ENCODE measurements at regions not wholly inside any gene's neighbourhood (a gene's known extent, or its start where the extent isn't known, plus 50 kb on each side); places are given as distances from the start of the nearest gene placed in this dataset.
"Not testable (repeated sequence)": the region's sequence is repeated elsewhere in the genome, so short reads cannot be mapped to it uniquely, and the experiment has no call there.

DNA sequence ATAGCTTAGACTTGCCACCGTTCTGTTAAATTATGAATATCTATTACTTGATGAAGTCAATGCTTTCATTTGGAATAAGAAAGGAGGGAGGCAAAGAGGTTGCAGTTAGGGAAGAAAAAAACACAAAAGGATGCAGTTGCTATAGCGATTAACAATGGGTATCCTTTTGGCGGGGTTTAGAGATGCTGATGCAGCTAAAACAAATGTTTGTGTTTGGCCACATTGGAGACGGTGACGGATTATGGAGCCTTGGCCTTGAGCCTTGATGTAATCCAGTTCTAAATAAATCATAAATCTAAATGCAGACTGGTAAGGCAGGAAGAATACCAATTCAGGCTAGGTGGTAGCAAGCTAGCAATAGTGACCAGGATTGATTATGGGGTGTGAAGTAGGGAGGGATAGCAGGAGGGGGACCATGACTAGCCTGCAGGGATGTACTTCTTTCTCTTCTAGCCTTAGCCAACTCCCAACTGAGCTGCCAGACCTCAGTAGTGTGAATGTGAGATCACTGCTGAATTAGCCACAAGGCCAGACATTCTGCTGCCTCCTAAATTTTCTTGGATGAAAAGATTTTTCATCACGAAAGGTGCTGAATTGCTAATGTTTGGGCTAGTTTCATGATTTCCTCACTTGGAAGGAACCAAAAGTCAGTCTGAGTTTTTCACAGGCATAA, 160.3 kb downstream of the TLR4 start:
- no peak for DNase-seq

DNA sequence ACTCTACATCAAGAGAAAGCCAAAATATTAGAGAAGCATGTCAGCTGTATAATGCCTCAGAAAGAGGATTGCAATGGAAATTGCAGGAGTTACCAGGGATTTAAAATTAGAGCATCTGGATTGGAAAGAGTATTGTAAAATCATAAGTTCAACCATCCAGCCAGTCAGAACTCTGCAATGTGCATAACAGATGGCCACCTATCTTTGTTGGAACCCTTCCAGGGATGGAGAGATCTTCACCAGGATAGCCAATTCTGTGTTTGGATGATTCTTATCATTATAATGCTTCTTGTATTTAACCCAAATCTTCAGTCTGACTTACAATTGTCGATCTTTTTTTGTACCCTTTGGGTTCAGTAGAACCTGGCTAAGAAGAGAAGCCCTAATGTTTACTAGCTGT, 164.4 kb downstream of the TLR4 start:
- no peak for DNase-seq

DNA sequence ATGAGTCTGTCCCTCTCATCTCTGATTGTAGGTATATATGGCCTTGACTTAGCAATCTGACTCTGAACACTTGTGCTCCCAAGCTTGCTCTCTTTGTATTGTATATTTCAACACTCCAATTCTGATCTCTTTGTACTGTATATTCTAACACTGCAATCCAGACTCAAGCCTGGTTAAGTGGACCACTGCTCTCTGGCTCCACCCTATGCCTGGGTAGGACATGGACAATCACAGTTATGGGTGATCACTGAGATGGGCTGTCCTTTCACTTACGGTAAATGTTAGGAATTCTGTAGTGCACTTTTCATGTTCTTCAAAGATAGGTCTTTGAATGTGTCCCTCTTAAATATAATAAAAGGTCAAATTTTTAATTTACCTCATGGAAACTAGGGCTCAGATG, 165.1 kb downstream of the TLR4 start:
- DNase-seq, result no peak

DNA sequence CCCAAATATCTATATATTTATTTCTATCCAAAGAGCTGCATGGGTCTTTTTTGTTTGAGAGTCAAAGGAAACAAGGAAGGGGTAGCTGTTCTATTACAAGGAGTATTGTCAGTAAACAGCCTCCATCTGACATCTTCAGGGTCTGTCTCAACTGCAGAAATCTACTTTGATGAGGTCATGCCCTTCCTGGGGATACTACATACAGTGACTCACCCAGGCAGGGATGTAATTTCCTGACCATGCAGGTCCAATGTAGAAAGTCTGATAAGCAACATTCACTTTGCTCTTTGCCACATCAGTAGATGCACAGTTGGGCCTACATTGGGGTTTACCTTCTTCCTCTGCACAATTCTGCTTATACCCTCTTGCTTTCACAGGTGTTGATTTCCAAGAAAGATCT, 165.5 kb downstream of the TLR4 start:
- no peak for DNase-seq

DNA sequence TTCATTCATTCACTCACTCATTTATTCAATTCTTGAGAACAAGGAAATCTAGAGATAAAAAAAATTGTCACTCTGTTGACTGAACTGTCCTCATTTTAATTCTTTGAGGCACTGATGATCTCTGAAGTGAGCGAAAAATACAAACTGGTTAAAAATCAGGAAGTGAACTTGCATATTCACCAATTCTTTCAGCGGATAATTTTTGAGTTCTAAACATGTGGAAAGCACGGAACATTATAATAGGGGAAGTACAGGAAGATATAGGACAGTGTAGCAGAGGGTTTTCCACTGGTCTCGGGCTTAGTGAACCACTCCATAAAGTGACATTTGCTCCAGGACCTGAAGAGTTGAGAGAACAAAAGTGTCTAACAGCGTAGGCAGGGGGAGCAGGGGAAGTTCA, 169.5 kb downstream of the TLR4 start:
- DNase-seq, result no peak

DNA sequence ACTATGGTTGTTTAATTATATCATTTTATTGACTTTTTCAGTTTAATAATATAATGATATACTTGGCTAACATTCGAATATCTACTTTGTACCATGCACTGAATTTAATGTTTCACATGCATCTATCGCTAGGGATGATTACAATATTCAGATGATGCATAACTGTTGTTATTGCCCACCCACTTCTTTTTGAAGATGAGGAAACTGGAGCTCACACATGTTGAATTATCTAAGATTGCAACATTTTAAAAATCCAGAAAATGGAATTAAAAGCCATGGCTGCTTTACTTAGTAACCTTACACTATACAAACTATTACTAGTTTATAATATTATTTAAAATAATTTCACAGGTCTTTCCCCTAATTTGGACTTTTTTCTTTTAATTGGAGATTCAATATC, 171.7 kb downstream of the TLR4 start:
- DNase-seq, result no peak

DNA sequence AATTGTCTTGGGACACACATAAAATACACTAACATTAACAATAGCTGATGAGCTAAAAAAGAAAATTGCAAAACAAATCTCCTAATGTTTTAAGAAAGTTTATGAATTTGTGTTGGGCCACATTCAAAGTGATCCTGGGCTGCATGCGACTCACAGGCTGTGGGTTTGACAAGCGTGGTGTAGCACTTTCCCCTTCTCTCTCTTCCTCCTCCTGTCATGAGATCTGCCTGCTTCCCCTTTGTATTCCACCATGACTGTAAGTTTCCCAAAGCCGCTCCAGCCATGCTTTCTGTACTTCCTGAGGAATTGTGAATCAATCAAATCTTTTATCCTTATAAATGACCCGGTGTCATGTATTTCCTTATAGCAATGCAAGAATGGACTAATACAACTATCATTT, 178.0 kb downstream of the TLR4 start:
- DNase-seq, result no peak

DNA sequence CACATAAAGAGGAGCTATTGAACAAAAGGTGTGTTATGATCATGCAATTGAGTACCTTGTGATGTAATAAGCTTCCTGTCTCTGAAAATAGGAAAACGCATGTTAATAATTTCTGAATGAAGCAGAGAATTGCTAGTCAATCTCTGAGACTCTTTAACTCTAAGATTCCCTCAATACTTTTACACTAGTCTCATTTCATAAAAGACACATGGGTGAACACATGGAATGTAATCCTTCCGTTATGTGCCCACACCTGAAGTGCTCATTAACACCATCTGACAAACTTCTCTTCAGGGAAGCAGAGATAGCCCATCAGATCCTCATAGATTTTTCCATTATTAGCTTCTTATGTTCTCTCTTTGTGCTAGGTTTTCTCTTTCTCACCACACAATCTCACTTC, 182.4 kb downstream of the TLR4 start:
- DNase-seq, result no peak

DNA sequence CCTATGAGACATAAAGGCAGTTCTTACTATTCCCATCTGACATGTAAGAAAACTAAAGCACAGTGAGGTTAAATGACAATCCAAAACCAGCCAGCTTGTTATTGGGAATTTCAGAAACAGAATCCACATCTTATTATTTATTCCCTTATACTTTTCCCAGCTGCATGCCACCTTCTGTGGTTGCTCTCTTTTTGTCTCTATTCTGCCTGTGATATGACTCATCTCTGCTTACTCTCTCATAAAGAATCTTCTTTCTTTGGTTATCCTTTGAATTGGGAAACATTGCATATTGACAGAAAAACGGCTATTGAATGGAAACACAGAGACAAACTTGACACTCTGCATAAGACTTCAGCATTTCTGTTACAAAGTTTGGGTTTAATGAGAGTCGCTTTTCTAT, 183.2 kb downstream of the TLR4 start:
- no peak for DNase-seq

DNA sequence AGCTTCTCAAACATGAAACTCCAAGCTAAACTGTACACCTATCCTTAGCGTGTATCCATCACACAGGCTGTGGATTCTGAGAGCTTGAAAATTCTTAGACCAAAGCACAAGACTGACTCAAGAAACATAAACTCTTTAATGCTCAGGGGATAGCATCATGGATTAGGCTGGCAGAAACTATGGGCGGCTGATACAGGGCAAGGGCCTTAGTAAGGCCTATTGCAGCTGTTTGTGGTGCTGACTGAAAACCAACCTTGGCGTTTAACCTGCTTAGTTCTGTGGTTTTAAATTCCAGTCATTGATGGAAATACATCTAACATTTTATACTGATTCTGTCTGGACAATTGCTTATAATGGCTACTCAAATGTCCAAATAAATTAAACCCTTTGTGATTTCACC, 183.7 kb downstream of the TLR4 start:
- no peak for DNase-seq

DNA sequence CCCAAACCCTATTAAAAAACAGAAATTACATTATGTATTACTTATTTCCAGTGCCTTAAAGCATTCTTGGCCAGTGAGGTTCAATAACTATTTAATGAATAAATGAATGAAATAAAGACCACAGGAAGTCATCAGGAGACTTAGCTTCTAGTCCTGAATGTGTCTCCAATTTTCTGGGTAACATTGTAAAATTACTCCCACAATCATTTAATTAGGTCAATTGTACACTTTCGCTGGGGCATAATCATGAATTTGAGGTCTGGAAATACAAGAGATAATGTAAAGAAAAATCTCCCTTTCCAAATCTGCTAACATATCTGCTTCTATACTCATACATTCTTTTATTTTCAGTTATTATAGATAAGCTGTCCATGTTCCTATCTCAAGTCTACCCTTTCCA, 199.2 kb downstream of the TLR4 start:
- no peak for DNase-seq

DNA sequence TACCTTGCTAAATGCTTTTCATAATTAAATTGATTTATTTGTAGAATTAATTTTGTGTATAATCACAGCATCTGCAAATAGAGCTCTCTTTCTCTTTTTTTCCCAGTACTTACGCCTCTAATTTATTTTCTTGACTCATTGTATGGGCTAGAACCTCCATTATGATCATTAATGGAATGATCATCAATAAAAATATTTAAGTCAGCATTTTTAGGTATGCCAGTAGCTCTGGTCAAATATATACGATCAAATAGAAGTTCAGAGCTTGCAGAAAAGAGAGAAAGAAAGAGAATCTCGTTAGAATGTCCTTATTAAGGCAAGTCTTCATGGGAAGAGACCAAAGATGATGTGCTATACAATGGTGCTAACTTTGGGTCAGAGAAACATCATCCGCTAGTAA, 202.6 kb downstream of the TLR4 start:
- DNase-seq, result no peak

DNA sequence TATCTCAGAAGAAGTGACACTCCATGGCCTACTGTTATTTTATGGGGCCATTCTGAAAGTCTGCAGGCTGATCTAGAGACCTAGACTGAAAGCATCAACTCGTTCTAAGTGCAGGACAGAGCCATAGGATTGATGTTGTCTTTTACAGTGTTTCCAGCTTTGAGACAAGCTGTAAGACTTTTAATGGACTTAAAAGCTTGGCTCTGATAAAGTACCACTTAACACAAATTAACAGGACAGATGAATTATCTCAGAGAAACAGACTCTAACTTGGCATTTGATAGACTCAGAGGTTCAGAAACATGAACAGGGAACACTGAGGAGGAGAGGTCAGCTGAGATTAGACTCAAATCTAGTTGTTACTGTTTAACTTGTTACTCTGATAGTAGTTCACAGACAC, 203.2 kb downstream of the TLR4 start:
- no peak for DNase-seq

DNA sequence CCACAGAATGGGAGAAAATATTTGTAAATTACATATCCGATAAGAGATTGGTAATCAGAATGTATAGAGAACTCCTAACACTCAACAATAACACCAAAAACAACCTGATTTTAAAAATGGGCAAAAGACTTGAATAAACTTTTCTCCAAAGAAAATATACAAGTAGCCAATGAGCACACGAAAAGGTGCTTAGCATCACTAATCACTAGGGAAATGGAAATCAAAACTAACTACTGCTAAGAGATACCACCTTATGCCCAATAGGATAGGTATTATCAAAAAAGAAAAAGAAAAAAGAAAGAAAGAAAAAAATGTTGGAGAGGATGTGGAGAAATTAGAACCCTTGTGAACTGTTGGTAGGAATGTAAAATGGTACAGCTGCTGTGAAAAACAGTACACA, 212.1 kb downstream of the TLR4 start:
- DNase-seq, result no peak

DNA sequence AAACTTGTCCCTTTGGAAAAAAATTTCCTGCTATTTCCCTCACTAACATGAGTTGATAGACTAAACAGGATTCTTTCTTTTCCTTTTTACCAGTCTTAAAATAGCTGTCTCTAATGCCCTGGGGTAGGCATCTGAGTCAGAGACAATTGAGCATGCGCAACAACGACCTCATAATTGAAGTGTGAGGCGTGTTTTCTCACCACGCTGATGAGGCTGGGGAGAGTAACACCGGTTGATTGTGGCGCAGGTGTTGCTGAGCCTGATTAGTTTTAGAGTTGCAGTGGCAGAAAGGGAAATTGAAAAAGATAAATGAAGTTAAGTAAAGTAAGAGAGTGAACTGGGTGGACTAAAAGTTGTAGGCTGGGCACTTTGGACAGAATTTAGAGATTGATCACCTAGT, 213.7 kb downstream of the TLR4 start:
- no peak for DNase-seq

DNA sequence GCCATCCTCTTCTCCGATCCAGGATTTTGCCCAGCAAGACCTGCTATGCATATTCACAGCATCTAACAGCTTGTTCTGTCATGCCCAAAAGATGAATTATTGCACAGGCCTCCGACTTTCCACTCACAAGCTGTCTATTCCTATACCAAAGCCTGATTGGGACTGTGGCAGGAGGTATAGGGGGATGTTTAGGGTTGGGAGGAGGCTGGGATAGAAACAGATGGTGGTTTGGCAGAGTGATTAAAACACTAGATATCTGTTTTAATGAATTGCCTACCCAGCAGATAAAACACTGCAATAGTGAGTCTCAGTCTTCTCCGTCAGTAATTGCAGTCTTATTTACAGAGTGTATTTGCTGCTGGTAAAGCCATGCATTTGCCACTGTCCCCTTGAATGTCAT, 215.3 kb downstream of the TLR4 start:
- DNase-seq, result no peak

DNA sequence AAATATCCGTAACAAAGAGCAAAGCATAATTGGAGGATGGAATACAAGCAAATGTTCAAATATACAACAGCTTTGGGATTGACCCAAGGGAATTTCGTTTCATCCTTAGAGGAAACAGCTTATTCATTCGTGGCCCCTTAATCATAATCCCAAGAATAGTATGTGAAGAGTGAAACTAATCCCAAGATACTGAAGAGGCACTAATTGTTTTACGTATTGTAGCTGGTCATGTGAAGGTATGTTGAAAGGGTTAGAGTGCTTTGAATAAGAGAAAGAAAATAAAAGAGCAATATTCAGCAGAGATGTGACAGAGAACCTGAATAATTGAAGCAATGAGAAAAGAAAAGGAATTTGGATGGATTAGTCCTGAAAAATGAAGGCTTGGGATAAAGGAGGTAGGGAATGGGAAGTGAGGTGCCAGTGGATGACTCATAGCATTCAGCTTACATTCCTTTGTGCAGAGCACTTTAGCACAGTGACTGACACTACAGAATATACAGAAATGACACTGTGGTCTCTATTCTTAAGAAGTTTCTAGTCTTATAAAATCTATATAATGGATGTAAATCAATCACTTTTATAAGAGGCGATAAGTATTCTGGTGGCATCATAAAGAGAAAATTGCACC, 221.9 kb downstream of the TLR4 start:
- DNase-seq, result no peak

DNA sequence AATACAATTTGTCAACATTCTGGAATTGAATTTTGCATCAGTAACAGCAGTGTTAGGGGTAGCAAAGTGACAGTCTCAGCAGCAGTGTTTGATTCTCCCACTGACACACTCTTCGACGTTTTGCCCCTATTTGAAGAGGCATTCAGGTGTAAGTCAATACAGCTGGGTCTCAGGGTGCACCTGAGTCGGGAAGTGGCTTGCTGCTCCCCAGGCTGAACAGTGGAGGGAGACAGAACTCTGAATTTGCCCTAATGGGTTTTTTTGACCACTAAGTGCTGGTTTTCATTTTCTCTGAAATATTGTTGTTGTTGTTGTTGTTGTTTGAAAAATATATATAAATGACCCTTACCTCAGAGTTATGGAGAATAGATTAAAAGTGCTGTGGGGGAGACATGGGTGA, 223.2 kb downstream of the TLR4 start:
- DNase-seq, result no peak

DNA sequence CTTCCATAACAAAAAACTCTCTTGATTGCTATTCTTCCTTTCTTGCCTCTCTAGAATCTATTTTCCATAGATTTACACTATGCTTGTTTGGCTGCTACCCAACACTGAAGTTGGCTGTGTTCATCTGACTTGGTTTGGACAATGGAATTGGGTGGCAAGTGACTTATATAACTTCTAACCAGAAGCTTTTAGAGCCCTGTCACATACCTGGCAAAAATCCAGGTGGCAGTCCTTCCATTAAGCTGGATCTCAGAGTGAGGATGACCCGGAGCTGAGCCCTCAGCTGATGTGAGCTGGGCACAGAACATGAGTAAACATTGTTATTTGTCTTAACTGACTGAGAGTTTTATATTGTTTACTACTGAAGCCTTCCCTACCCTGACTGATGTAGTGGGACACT, 225.7 kb downstream of the TLR4 start:
- DNase-seq, result no peak

DNA sequence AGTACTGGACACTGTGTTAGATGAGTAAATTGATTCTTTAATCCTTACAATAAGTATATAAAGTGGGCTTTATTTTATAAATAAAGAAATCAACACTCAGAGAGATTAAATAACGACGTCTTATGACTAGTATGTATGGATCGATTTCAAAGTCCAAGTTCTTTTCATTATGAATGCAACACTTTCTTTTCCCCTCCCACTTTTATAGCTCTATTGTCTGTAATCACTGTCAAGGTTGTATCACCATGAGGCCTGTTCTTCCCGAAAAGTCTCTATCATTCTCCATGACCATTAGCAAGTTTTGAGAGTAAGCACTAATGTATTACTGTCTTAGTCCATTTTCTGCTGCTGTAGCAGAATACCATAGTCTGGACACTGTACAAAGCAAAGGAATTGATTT, 228.4 kb downstream of the TLR4 start:
- no peak for DNase-seq

DNA sequence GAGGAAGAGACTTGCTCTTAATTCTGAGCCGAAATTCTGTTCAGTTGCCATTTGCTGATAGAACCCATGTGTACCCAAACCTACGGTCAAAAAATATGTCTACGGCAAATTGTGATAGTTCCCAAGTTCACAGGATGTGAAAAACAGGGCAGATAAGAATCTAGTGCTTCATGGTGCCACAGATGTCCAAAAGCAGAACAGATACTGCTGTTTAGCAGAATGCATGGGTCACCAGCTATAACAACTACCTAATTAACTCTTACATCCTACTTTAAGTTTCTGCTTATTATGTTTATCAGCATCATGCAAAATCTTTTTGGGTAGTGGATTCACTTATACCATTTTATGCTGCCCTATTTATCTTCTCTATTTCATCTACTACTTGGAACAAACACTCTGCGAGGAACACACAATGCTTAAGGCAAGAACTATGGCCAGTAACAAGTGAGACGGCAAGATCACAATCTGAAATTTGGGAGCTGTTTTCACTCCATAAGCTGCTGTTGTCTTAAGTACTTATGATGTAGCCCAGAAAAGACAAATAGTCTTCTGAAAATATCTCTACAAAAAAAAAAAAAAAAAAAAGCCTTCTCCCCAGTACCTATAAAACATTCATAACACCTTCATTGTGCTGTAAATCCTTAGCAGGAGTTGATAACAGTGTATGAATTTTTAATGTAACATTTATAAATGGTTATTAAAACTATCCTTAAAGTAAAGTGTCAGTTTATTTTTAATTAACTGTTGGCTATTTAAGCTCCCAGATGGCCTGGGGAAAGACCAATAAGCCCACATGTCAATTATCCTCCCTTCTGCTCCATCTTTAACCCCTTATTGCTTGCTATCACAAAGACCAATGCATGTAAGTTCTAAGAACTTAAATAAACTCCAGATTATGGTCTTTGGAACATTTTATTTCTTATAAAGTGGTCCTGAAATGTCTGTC, 232.3 kb downstream of the TLR4 start:
- no peak for DNase-seq

DNA sequence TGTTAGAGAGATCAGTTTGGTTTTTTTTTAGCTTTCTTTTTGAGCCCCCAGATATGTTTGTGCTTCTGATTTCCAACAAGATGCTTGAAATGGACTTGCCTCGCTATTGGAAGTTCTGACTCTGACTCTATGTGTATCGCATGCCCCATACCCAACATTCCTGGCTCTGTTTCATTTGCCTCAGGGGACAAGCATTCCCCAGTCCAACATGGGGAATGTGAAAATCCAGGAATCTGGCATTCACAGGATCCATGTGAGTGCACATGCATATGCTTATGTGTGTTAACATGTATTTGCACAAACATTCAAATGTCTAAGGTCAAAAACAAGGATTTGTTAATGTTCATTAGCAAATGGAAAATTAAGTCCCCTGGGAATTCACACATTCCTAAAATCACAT, 233.9 kb downstream of the TLR4 start:
- DNase-seq, result no peak

DNA sequence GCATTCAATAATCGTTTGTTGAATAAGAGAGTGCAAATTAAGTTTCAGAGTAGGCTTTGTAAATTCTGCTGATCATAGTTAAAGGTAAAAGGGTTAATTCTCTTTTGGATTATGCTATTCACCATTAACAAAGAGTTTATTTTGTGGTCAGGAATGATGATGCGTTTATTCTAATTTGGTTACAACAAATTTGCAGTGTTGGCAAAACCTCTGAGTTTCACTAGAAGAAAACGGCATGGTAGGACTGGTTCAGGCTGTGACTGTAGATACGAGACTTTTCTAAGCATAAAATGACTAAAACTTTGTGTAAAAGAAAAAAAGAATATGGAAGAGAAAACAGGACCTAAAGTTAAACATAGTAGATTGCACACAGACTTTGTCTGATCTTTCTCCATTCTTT, 234.7 kb downstream of the TLR4 start:
- no peak for DNase-seq

DNA sequence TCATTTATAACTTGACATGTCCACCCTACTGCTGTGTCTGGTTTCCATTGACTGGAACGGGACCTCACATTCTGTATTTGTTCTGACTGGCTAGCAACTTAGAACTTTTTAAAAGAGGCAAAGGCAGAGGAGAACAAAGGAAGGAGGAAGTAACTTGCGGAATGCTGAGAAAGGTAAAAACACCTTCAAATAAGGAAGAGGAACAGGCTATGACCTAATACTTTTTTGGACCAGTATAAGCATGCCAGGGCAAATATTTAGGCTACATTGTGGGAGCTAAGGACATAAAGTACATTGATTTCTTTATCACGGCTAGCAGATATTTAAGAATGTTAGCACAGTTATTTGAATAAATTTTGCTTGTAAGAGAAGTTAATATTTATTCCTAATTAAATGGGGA, 240.5 kb downstream of the TLR4 start:
- not testable (repeated sequence) for DNase-seq

Data from central memory CD4-positive, alpha-beta T cell (primary cell).